Nephron progenitor cell (in vitro differentiated cells): ENCODE measurements at regions not wholly inside any gene's neighbourhood (a gene's known extent, or its start where the extent isn't known, plus 50 kb on each side); places are given as distances from the start of the nearest gene placed in this dataset.

ENCODE experiments used
- DNase-seq: peaks from one replicate; pipeline ENCODE4 v3.0.0; 2021
- H3K27ac Mint-ChIP-seq: 2 replicates; pipeline ENCODE4 v1.8.0; 2021; ENCODE audit warnings: mild to moderate bottlenecking, moderate library complexity, mixed read lengths
- H3K27me3 Mint-ChIP-seq: 2 replicates; pipeline ENCODE4 v1.8.0; 2021; ENCODE audit warnings: mild to moderate bottlenecking, low read depth, mixed read lengths; ENCODE audit not compliant: poor library complexity
- H3K36me3 Mint-ChIP-seq: 2 replicates; pipeline ENCODE4 v1.8.0; 2021; ENCODE audit warnings: low read depth, mixed read lengths
- H3K4me1 Mint-ChIP-seq: 2 replicates; pipeline ENCODE4 v1.8.0; 2021; ENCODE audit warnings: mixed read lengths
- H3K4me3 Mint-ChIP-seq: 2 replicates; pipeline ENCODE4 v1.8.0; 2021; ENCODE audit warnings: mild to moderate bottlenecking, moderate library complexity, mixed read lengths
- H3K9me3 Mint-ChIP-seq: 2 replicates; pipeline ENCODE4 v1.8.0; 2021; ENCODE audit warnings: mild to moderate bottlenecking, moderate library complexity, mixed read lengths
- TF ChIP-seq, protein P1 (sequence below): fragments of 200-600 bp; sonication (generic); IDR thresholded peaks from 2 replicates; pipeline ENCODE4 v1.5.0; 2021; ENCODE audit warnings: antibody characterized with exemption

GRCh38 chr4:56118055-56118454 is 169.3 kb downstream of the CEP135 start:
- Mint-ChIP-seq H3K36me3 (peaks cover 24% of the 10 kb centered on the region), H3K27ac (peak overlapping the region; percentile 72), H3K4me1 (peaks cover 29% of the 10 kb centered on the region), H3K9me3 (no peaks in the 10 kb centered on the region), H3K27me3 (no peaks in the 10 kb centered on the region), H3K4me3 (no peak overlapping the region)
- DNase-seq: no peak
- TF ChIP-seq, protein P1, sequence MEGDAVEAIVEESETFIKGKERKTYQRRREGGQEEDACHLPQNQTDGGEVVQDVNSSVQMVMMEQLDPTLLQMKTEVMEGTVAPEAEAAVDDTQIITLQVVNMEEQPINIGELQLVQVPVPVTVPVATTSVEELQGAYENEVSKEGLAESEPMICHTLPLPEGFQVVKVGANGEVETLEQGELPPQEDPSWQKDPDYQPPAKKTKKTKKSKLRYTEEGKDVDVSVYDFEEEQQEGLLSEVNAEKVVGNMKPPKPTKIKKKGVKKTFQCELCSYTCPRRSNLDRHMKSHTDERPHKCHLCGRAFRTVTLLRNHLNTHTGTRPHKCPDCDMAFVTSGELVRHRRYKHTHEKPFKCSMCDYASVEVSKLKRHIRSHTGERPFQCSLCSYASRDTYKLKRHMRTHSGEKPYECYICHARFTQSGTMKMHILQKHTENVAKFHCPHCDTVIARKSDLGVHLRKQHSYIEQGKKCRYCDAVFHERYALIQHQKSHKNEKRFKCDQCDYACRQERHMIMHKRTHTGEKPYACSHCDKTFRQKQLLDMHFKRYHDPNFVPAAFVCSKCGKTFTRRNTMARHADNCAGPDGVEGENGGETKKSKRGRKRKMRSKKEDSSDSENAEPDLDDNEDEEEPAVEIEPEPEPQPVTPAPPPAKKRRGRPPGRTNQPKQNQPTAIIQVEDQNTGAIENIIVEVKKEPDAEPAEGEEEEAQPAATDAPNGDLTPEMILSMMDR: no peak

GRCh38 chr4:56115898-56116297 is 167.2 kb downstream of the CEP135 start:
- Mint-ChIP-seq H3K9me3 (no peaks in the 10 kb centered on the region), H3K36me3 (peaks cover 28% of the 10 kb centered on the region), H3K27ac (no peak overlapping the region), H3K4me1 (peaks cover 51% of the 10 kb centered on the region), H3K27me3 (no peaks in the 10 kb centered on the region), H3K4me3 (no peak overlapping the region)
- DNase-seq: no peak
- TF ChIP-seq, protein P1: no peak

- H3K27me3 Mint-ChIP-seq: no peaks in the 10 kb centered on the region
- peak overlapping the region; percentile 52 for H3K27ac Mint-ChIP-seq
- H3K36me3 Mint-ChIP-seq: peaks cover 26% of the 10 kb centered on the region
- H3K4me1 Mint-ChIP-seq: peaks cover 86% of the 10 kb centered on the region
- no peak for DNase-seq
- no peaks in the 10 kb centered on the region for H3K9me3 Mint-ChIP-seq
- TF ChIP-seq, protein P1: no peak
- H3K4me3 Mint-ChIP-seq: no peak overlapping the region
These were observed 163.6 kb downstream of the CEP135 start for GRCh38 chr4:56112377-56112776.

- TF ChIP-seq, protein P1: no peak
- Mint-ChIP-seq H3K9me3 (peaks cover 11% of the 10 kb centered on the region), H3K27ac (peak overlapping the region; percentile 99), H3K36me3 (peaks cover 47% of the 10 kb centered on the region), H3K4me3 (peak overlapping the region; percentile 47), H3K27me3 (no peaks in the 10 kb centered on the region), H3K4me1 (peaks cover 93% of the 10 kb centered on the region)
- DNase-seq: no peak
These were observed 157.7 kb downstream of the CEP135 start for GRCh38 chr4:56106180-56107147.

DNA sequence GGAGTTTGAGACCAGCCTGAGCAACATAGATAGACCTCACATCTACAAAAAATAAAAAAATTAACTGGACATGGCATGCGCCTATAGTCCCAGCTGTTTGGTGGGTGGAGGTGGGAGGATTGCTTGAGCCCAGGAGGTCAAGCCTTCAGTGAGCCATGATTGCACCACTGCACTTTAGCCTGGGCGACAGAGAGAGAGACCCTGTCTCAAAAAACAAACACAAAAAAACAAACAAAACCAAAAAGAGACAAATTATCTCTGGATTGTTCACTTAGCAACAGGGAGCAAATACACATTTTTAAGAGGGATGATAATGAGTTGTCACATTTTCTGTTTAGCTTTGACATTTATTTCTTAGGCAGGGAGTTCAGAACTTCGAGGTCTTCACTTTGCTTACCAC is 155.4 kb downstream of the CEP135 start:
- Mint-ChIP-seq H3K36me3 (peaks cover 27% of the 10 kb centered on the region), H3K4me1 (peaks cover 75% of the 10 kb centered on the region), H3K4me3 (peak overlapping the region; percentile 49), H3K27me3 (no peaks in the 10 kb centered on the region), H3K9me3 (peaks cover 11% of the 10 kb centered on the region), H3K27ac (peak overlapping the region; percentile 97)
- DNase-seq: no peak
- TF ChIP-seq, protein P1: no peak

GRCh38 chr4:56102601-56103000 is 153.9 kb downstream of the CEP135 start:
- DNase-seq: no peak

More at GRCh38 chr4:56102601-56103000, 153.9 kb downstream of the CEP135 start:
- H3K4me1 Mint-ChIP-seq: peaks cover 59% of the 10 kb centered on the region
- no peak overlapping the region for H3K4me3 Mint-ChIP-seq
- no peaks in the 10 kb centered on the region for H3K27me3 Mint-ChIP-seq
- H3K27ac Mint-ChIP-seq: peak overlapping the region; percentile 80
- peaks cover 11% of the 10 kb centered on the region for H3K9me3 Mint-ChIP-seq
- TF ChIP-seq, protein P1: no peak
- peaks cover 25% of the 10 kb centered on the region for H3K36me3 Mint-ChIP-seq
